Posterior cingulate gyrus (tissue), 11 donors: ENCODE measurements at regions not wholly inside any gene's neighbourhood (a gene's known extent, or its start where the extent isn't known, plus 50 kb on each side); places are given as distances from the start of the nearest gene placed in this dataset.

ENCODE experiments used
- DNase-seq, 10 donors: peaks; one replicate each; pipeline versions ENCODE4 v3.0.0 to v3.0.0-alpha.2; 2020 to 2021; ENCODE audit warnings: mixed read lengths in 3 of 10
- intact Hi-C: fragments of 100-400 bp; cut with DNase I; formaldehyde crosslinking; loops from one replicate; pipeline ENCODE4 v1.15.1; 2023

- intact Hi-C loops, result no loop called here
- DNase-seq, result no peak
Observed at GRCh38 chr16:35706901-35707300, 2247.5 kb downstream of the TP53TG3F start.

- no peak for DNase-seq
- intact Hi-C loops, result no loop called here
Observed at GRCh38 chr16:35711435-35711834, 2252.0 kb downstream of the TP53TG3F start.

GRCh38 chr16:35711958-35712357 lies 2252.5 kb downstream of the TP53TG3F start:
- intact Hi-C loops, result no loop called here
- no peak for DNase-seq

GRCh38 chr16:35713762-35714650 lies 2254.6 kb downstream of the TP53TG3F start:
- intact Hi-C loops, result no loop called here
- no peak for DNase-seq

- intact Hi-C loops, result no loop called here
Observed at GRCh38 chr16:35714665-35715064, 2255.3 kb downstream of the TP53TG3F start.

GRCh38 chr16:35724551-35724950 lies 2265.1 kb downstream of the TP53TG3F start:
- intact Hi-C loops, result no loop called here
- DNase-seq, result no peak

More at GRCh38 chr16:35714665-35715064, 2255.3 kb downstream of the TP53TG3F start:
- DNase-seq, result no peak

- intact Hi-C loops, result no loop called here
- DNase-seq, result no peak
Observed at GRCh38 chr16:35725949-35726348, 2266.5 kb downstream of the TP53TG3F start.

GRCh38 chr16:35730251-35730650 lies 2270.8 kb downstream of the TP53TG3F start:
- intact Hi-C loops, result no loop called here

GRCh38 chr16:35731341-35732040 lies 2272.1 kb downstream of the TP53TG3F start:
- no peak for DNase-seq
- intact Hi-C loops, result no loop called here

More at GRCh38 chr16:35730251-35730650, 2270.8 kb downstream of the TP53TG3F start:
- no peak for DNase-seq

GRCh38 chr16:35732046-35732810 lies 2272.8 kb downstream of the TP53TG3F start:
- intact Hi-C loops, result no loop called here
- DNase-seq, result no peak

- intact Hi-C loops, result no loop called here
- DNase-seq, result no peak
Observed at GRCh38 chr16:35733278-35733965, 2274.0 kb downstream of the TP53TG3F start.

GRCh38 chr16:35733971-35734702 lies 2274.7 kb downstream of the TP53TG3F start:
- no peak for DNase-seq
- intact Hi-C loops, result no loop called here

GRCh38 chr16:35734728-35735402 lies 2275.5 kb downstream of the TP53TG3F start:
- intact Hi-C loops, result no loop called here
- DNase-seq, result no peak

GRCh38 chr16:35735403-35736251 lies 2276.2 kb downstream of the TP53TG3F start:
- intact Hi-C loops, result no loop called here
- peak in 2 of 10 donors; percentile 50 to 68 for DNase-seq

- DNase-seq, result no peak
- intact Hi-C loops, result no loop called here
Observed at GRCh38 chr16:35736546-35736945, 2277.1 kb downstream of the TP53TG3F start.

GRCh38 chr16:35737076-35737475 lies 2277.7 kb downstream of the TP53TG3F start:
- intact Hi-C loops, result no loop called here

GRCh38 chr16:35741546-35741945 lies 2282.1 kb downstream of the TP53TG3F start:
- intact Hi-C loops, result no loop called here
- DNase-seq, result no peak

More at GRCh38 chr16:35737076-35737475, 2277.7 kb downstream of the TP53TG3F start:
- DNase-seq, result no peak

- DNase-seq, result no peak
Observed at GRCh38 chr16:35743101-35743692, 2283.8 kb downstream of the TP53TG3F start.

More at GRCh38 chr16:35743101-35743692, 2283.8 kb downstream of the TP53TG3F start:
- intact Hi-C loops, result no loop called here
